Femur (tissue), 1 donor: ENCODE measurements at regions not wholly inside any gene's neighbourhood (a gene's known extent, or its start where the extent isn't known, plus 50 kb on each side); places are given as distances from the start of the nearest gene placed in this dataset.

Experiments
- DNase-seq: peaks from one replicate; pipeline ENCODE4 v3.0.0-alpha.2; 2017

GRCh38 chr7:106163257-106163656 is 51.1 kb upstream of the SYPL1 start:
- DNase-seq, result no peak
